Liver (tissue), 2 donors: ENCODE measurements at regions not wholly inside any gene's neighbourhood (a gene's known extent, or its start where the extent isn't known, plus 50 kb on each side); places are given as distances from the start of the nearest gene placed in this dataset.

ENCODE experiments used
- RAD21 ChIP-seq, 2 donors: IDR thresholded peaks; 2 replicates each; pipeline ENCODE4 v1.6.1; 2016; ENCODE audit warnings: antibody characterized with exemption in 2 of 2, mild to moderate bottlenecking in 2 of 2
- SP1 ChIP-seq: IDR thresholded peaks from 2 replicates; pipeline ENCODE4 v1.6.1; 2018; ENCODE audit warnings: antibody characterized with exemption, mild to moderate bottlenecking
- donor health status: healthy.

GRCh38 chr13:61179741-61180140 lies 235.9 kb downstream of the PCDH20 start:
- TF ChIP-seq SP1 (no peak), RAD21 (IDR thresholded peaks at IDR 0.05) (no peak)
